AG04450 (cell line): ENCODE measurements at regions not wholly inside any gene's neighbourhood (a gene's known extent, or its start where the extent isn't known, plus 50 kb on each side); places are given as distances from the start of the nearest gene placed in this dataset.

Experiments
- CTCF ChIA-PET: fragments of 300-600, 350-600 bp; formaldehyde crosslinking; extraction: SDS; loops from one replicate; lab custom pipeline; 2022; ENCODE audit warnings: antibody characterized with exemption, inconsistent platforms; lab: Charles Lee
- POLR2A ChIA-PET: fragments of 350-600 bp; formaldehyde crosslinking; extraction: SDS; loops from one replicate; lab custom pipeline; 2021; ENCODE audit warnings: antibody characterized with exemption, inconsistent platforms; lab: Yijun Ruan, JAX
- DNase-seq: peaks from one replicate; pipeline ENCODE4 v3.0.0-alpha.2; 2011; ENCODE audit warnings: low read depth, low spot score
- H3K27ac ChIP-seq: one replicate; pipeline ENCODE4 v1.5.1; 2012; ENCODE audit warnings: low read depth, low read length, control low read depth
- H3K27me3 ChIP-seq: one replicate; pipeline ENCODE4 v1.6.0; 2012; ENCODE audit warnings: low read length; ENCODE audit not compliant: control insufficient read depth, insufficient read depth
- H3K4me3 ChIP-seq: 2 replicates; pipeline ENCODE4 v1.5.1; 2011; ENCODE audit warnings: mild to moderate bottlenecking, low read depth, low read length, control low read depth
- H3K9me3 ChIP-seq: 2 replicates; pipeline ENCODE4 v1.5.1; 2012; ENCODE audit warnings: low read length; ENCODE audit not compliant: control insufficient read depth, insufficient read depth
- TF ChIP-seq, protein P1 (sequence below): IDR thresholded peaks from 2 replicates; pipeline ENCODE4 v1.5.1; 2011; ENCODE audit warnings: low read depth, low read length, control low read depth, inconsistent platforms

DNA sequence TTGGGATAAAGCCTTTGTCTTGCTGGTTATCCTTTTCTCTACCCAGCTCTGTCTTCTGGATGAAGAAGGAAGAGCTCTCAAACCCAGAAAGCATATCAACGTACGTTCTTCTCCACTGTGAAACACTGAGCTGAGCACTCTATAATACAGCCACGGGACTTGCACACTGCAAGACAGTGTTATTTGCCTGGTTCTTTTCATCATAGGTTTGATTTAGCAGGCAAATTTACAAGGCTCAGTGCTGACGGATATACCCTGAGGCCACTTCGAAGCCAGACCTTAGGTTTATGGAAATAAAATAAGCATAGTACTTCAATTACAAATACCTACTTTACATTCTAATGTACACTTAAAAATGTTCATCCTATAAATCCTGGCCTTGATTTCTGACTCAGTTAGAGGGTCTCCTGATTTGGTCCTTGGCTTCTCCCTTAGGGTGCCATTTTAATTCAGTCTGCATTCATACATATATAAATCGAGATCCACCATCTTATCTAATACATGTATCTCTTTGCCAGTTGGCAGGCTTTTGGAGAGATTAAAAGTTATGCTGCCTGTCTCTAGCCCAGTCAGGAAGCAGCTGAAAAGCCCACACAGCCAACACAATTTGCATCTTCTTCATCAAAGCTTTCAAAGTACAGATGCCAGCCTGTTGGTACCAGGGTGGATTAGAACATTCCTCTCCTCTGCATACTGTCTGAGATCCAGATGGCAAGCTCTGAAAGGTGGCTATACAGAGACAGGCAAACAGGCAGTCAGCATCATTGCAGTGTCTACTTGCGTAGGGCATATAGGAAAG lies 194.4 kb downstream of the DEPDC1B start:
- H3K27me3 ChIP-seq: no peaks in the 10 kb centered on the region
- H3K27ac ChIP-seq: no peak overlapping the region
- CTCF ChIA-PET: no interaction called here
- H3K9me3 ChIP-seq: no peaks in the 10 kb centered on the region
- DNase-seq: no peak
- TF ChIP-seq, protein P1, sequence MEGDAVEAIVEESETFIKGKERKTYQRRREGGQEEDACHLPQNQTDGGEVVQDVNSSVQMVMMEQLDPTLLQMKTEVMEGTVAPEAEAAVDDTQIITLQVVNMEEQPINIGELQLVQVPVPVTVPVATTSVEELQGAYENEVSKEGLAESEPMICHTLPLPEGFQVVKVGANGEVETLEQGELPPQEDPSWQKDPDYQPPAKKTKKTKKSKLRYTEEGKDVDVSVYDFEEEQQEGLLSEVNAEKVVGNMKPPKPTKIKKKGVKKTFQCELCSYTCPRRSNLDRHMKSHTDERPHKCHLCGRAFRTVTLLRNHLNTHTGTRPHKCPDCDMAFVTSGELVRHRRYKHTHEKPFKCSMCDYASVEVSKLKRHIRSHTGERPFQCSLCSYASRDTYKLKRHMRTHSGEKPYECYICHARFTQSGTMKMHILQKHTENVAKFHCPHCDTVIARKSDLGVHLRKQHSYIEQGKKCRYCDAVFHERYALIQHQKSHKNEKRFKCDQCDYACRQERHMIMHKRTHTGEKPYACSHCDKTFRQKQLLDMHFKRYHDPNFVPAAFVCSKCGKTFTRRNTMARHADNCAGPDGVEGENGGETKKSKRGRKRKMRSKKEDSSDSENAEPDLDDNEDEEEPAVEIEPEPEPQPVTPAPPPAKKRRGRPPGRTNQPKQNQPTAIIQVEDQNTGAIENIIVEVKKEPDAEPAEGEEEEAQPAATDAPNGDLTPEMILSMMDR: no peak
- POLR2A ChIA-PET: no interaction called here
- H3K4me3 ChIP-seq: no peak overlapping the region

DNA sequence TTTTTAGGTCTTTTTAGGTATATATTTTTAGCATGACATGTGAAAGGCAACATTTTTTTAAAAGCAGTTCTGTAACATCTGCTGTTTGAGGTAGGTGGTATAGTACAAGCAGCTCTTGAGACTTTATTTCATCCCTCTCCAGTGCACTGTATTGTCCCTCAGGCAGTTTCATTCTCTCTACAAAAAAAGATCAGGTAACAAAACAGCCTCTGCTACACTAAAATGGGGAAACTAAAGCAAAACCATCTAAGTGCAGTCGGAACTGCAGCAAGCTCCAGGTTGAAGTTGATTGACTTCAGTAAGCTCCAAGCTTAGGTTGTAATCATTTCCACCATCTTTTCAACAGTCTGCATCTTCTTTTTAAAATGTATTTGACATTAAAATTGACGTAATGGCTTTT lies 195.6 kb downstream of the DEPDC1B start:
- Histone ChIP-seq H3K27ac (no peak overlapping the region), H3K4me3 (no peak overlapping the region), H3K9me3 (no peaks in the 10 kb centered on the region), H3K27me3 (no peaks in the 10 kb centered on the region)
- POLR2A ChIA-PET: no interaction called here
- TF ChIP-seq, protein P1: no peak
- CTCF ChIA-PET: no interaction called here
- DNase-seq: no peak

DNA sequence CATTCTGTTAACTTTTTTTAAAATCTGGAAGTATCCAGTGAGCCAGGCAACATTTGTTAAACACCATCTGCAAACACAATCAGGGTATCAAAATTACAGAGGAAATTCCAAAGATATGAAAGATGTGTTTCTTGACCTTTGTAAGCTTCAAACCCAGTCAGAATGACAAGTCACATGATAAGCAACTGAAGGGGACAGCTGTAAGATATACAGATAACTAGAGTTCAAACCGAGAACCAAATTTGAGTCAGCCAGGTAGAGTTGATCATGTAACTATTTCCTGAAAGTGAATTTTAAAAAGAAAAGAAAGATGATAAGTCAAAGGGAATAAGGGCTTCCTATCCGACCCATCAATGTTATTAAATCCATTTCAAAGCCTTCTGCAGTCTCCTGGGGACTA lies 196.2 kb downstream of the DEPDC1B start:
- Histone ChIP-seq H3K9me3 (no peaks in the 10 kb centered on the region), H3K27ac (no peak overlapping the region), H3K4me3 (no peak overlapping the region), H3K27me3 (no peaks in the 10 kb centered on the region)
- TF ChIP-seq, protein P1: no peak
- DNase-seq: no peak
- CTCF ChIA-PET: no interaction called here
- POLR2A ChIA-PET: no interaction called here

DNA sequence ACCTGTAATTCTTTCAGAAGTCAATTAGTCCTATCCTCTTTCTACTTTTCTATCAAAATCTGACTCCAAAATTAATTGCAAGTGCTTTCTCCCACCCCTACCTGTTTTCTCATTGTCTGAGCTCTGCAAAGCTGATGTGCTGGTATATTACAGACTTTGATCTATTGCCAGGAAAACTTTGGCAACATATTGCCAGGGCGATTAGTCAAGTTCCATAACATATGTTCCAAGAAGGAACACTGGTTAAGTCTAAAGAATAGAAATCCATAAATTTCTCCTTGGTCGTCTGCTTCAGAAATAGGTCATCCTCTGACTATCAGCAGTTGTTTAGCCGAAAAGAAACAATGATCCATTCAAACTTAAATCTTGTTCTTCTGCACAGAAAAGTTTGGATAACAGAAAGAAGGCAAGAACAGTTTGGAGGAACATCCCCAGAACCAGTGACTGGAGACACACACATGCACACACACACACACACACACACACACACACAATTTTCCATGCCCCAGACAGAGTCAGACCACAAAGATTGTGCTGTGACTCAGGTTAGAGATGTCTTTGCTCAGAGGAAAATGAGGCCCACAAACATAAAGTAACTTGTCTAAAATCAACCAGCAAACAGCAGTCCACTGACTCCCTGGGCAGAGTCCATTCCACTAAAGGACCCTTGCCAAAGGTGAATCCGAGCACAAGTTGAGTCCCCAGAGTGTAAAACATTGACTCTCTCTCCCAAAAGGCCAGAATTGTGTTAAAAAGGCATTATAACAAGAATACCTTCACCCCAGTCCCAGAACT lies 202.1 kb downstream of the DEPDC1B start:
- TF ChIP-seq, protein P1: no peak
- Histone ChIP-seq H3K4me3 (no peak overlapping the region), H3K27ac (no peak overlapping the region), H3K27me3 (no peaks in the 10 kb centered on the region), H3K9me3 (no peaks in the 10 kb centered on the region)
- ChIA-PET CTCF (no interaction called here), POLR2A (no interaction called here)
- no peak for DNase-seq
